BJ (cell line): ENCODE measurements at regions not wholly inside any gene's neighbourhood (a gene's known extent, or its start where the extent isn't known, plus 50 kb on each side); places are given as distances from the start of the nearest gene placed in this dataset.

Experiments
- CTCF ChIA-PET: fragments of 350-600 bp; formaldehyde crosslinking; extraction: SDS; loops from one replicate; lab custom pipeline; 2021; ENCODE audit warnings: antibody characterized with exemption, inconsistent platforms; lab: Yijun Ruan, JAX
- POLR2A ChIA-PET: fragments of 300-600 bp; sonication (Branson Sonifier 250); formaldehyde crosslinking; extraction: SDS; loops from one replicate; lab custom pipeline; 2021; ENCODE audit warnings: antibody characterized with exemption; lab: Charles Lee
- DNase-seq: peaks from one replicate; pipeline ENCODE4 v3.0.0-alpha.2; 2011; ENCODE audit warnings: low read depth
- H3K27me3 ChIP-seq: 2 replicates; pipeline ENCODE4 v1.6.0; 2011; ENCODE audit warnings: low read length; ENCODE audit not compliant: control insufficient read depth, insufficient read depth
- H3K36me3 ChIP-seq: 2 replicates; pipeline ENCODE4 v1.5.1; 2011; ENCODE audit warnings: low read length; ENCODE audit not compliant: control insufficient read depth, insufficient read depth
- H3K4me3 ChIP-seq: 2 replicates; pipeline ENCODE4 v1.5.1; 2011; ENCODE audit warnings: low read depth, mild to moderate bottlenecking, control low read depth, low read length
- CTCF ChIP-seq: IDR thresholded peaks from 2 replicates; pipeline ENCODE4 v1.5.1; 2011; ENCODE audit warnings: low read depth, mild to moderate bottlenecking, control low read depth, inconsistent platforms, low read length, moderate library complexity; ENCODE audit not compliant: insufficient read depth

GRCh38 chr3:10706740-10707399 is 109.2 kb upstream of the SLC6A11 start:
- Histone ChIP-seq H3K36me3 (no peaks in the 10 kb centered on the region), H3K27me3 (peaks cover 20% of the 10 kb centered on the region), H3K4me3 (no peak overlapping the region)
- ChIA-PET CTCF (no interaction called here), POLR2A (no interaction called here)
- no peak for DNase-seq
- no peak for TF ChIP-seq CTCF

- no peak for TF ChIP-seq CTCF
- POLR2A ChIA-PET, result no interaction called here
- CTCF ChIA-PET, result no interaction called here
- H3K36me3 ChIP-seq, result no peaks in the 10 kb centered on the region
- H3K4me3 ChIP-seq, result no peak overlapping the region
- H3K27me3 ChIP-seq, result peaks cover 20% of the 10 kb centered on the region
- DNase-seq, result no peak
These were observed 108.4 kb upstream of the SLC6A11 start for GRCh38 chr3:10707400-10708215.

DNA sequence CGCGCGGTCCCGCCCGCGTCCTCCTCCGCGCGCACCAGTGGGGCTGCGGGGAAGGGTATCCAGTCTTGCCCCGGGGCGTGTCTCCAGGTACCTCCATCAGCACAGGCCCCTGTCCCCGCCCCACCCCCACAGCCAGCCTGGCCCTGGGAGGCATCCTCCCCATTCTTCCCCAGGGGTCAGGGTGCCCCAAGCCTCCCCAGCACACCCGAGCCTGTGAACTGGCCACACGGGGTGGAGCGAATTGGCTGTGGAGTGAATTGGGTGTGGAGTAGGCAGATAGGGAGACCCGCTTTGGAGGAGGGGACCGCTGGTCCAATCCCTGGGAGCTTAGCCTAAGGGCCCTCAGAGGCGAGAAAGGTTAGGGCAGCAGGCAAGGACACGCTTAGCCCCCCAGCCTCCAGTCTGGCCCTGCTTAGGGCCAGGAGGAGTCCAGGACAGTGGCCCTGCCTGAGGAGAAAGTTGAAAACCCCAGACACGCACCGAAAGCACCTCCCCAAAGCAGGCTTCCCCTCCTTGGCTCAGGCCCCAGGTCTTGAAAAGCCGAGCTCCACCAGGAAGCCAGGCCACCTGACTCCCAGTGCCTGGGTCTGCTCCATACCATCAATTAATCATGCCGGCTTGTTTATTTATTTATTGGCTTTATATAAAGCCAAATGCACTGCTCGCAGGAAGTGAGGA is 107.7 kb upstream of the SLC6A11 start:
- POLR2A ChIA-PET, result no interaction called here
- no peak for TF ChIP-seq CTCF
- Histone ChIP-seq H3K4me3 (no peak overlapping the region), H3K27me3 (peaks cover 20% of the 10 kb centered on the region), H3K36me3 (no peaks in the 10 kb centered on the region)
- no peak for DNase-seq
- CTCF ChIA-PET, result interaction anchor here (0.6 kb wide), 1 partner anchor 254 kb away, joined by 4 read pairs; no protein-coding TSS in a partner anchor

- CTCF ChIA-PET, result interaction anchor here (0.6 kb wide), 1 partner anchor 255 kb away, joined by 4 read pairs; no protein-coding TSS in a partner anchor
- Histone ChIP-seq H3K36me3 (no peaks in the 10 kb centered on the region), H3K27me3 (peaks cover 20% of the 10 kb centered on the region), H3K4me3 (no peak overlapping the region)
- POLR2A ChIA-PET, result no interaction called here
- no peak for DNase-seq
- TF ChIP-seq CTCF, result no peak
These were observed 106.8 kb upstream of the SLC6A11 start for GRCh38 chr3:10709110-10709781.
